H9 (cell line): ENCODE measurements at regions not wholly inside any gene's neighbourhood (a gene's known extent, or its start where the extent isn't known, plus 50 kb on each side); places are given as distances from the start of the nearest gene placed in this dataset.

ENCODE experiments used
- DNase-seq: peaks from one replicate; pipeline ENCODE4 v3.0.0-alpha.2; 2017
- H2AFZ ChIP-seq: one replicate; pipeline ENCODE4 v1.6.1; 2013; ENCODE audit warnings: mild to moderate bottlenecking, low read length, control low read depth, moderate library complexity
- H2AK5ac ChIP-seq: 2 replicates; pipeline ENCODE4 v1.6.1; 2013; ENCODE audit warnings: low read length, control low read depth, mixed read lengths; ENCODE audit not compliant: insufficient read length
- H2BK120ac ChIP-seq: one replicate; pipeline ENCODE4 v1.6.1; 2013; ENCODE audit warnings: low read depth, mild to moderate bottlenecking, low read length, control low read depth, inconsistent platforms; ENCODE audit not compliant: poor library complexity, severe bottlenecking
- H2BK12ac ChIP-seq: 2 replicates; pipeline ENCODE4 v1.6.1; 2013; ENCODE audit warnings: low read length, control low read depth, mixed read lengths, low read depth; ENCODE audit not compliant: insufficient read length
- H2BK15ac ChIP-seq: 2 replicates; pipeline ENCODE4 v1.6.1; 2013; ENCODE audit warnings: low read depth, low read length, control low read depth
- H2BK20ac ChIP-seq: one replicate; pipeline ENCODE4 v1.6.1; 2013; ENCODE audit warnings: low read depth, mild to moderate bottlenecking, low read length, control low read depth, inconsistent platforms; ENCODE audit not compliant: poor library complexity, severe bottlenecking
- H2BK5ac ChIP-seq: 2 replicates; pipeline ENCODE4 v1.6.1; 2013; ENCODE audit warnings: low read length, control low read depth, mixed read lengths; ENCODE audit not compliant: insufficient read length
- H3K14ac ChIP-seq: 2 replicates; pipeline ENCODE4 v1.6.1; 2013; ENCODE audit warnings: low read length, control low read depth; ENCODE audit not compliant: insufficient read depth
- H3K18ac ChIP-seq: 2 replicates; pipeline ENCODE4 v1.6.1; 2013; ENCODE audit warnings: low read depth, mild to moderate bottlenecking, mixed read lengths, low read length, control low read depth; ENCODE audit not compliant: insufficient read length
- H3K23ac ChIP-seq: 2 replicates; pipeline ENCODE4 v1.6.1; 2013; ENCODE audit warnings: low read length, control low read depth, mixed read lengths, low read depth; ENCODE audit not compliant: insufficient read length
- H3K23me2 ChIP-seq: 2 replicates; pipeline ENCODE4 v1.6.1; 2013; ENCODE audit warnings: low read depth, mild to moderate bottlenecking, mixed read lengths, low read length, control low read depth; ENCODE audit not compliant: insufficient read length, poor library complexity, severe bottlenecking
- H3K27ac ChIP-seq: 2 replicates; pipeline ENCODE4 v1.5.1; 2013; ENCODE audit warnings: low read length, control low read depth, mixed read lengths, low read depth; ENCODE audit not compliant: insufficient read length
- H3K27me3 ChIP-seq: 2 replicates; pipeline ENCODE4 v1.6.1; 2013; ENCODE audit warnings: low read length, control low read depth, inconsistent platforms; ENCODE audit not compliant: insufficient read depth
- H3K4ac ChIP-seq: 2 replicates; pipeline ENCODE4 v1.6.1; 2013; ENCODE audit warnings: low read depth, mild to moderate bottlenecking, control low read depth, inconsistent platforms, low read length, moderate library complexity
- H3K4me1 ChIP-seq: 2 replicates; pipeline ENCODE4 v1.6.1; 2013; ENCODE audit warnings: low read length, control low read depth, inconsistent platforms; ENCODE audit not compliant: insufficient read depth
- H3K4me2 ChIP-seq: 2 replicates; pipeline ENCODE4 v1.6.1; 2013; ENCODE audit warnings: low read length, control low read depth, mixed read lengths; ENCODE audit not compliant: insufficient read length, insufficient read depth
- H3K56ac ChIP-seq: 2 replicates; pipeline ENCODE4 v1.6.1; 2013; ENCODE audit warnings: low read depth, mild to moderate bottlenecking, mixed read lengths, low read length, control low read depth; ENCODE audit not compliant: insufficient read length
- H3K79me1 ChIP-seq: 2 replicates; pipeline ENCODE4 v1.6.1; 2013; ENCODE audit warnings: low read depth, mild to moderate bottlenecking, moderate library complexity, low read length, control low read depth, inconsistent platforms; ENCODE audit not compliant: insufficient read depth, poor library complexity, severe bottlenecking
- H3K79me2 ChIP-seq: 2 replicates; pipeline ENCODE4 v1.6.1; 2013; ENCODE audit warnings: low read length, control low read depth, inconsistent platforms; ENCODE audit not compliant: insufficient read depth
- H3K9ac ChIP-seq: 2 replicates; pipeline ENCODE4 v1.6.1; 2013; ENCODE audit warnings: low read length, control low read depth, mixed read lengths; ENCODE audit not compliant: insufficient read length; ENCODE audit errors: extremely low read depth
- H3K9me3 ChIP-seq: one replicate; pipeline ENCODE4 v1.6.1; 2013; ENCODE audit warnings: low read depth, low read length, inconsistent platforms; ENCODE audit not compliant: control insufficient read depth
- H3T11ph ChIP-seq: one replicate; pipeline ENCODE4 v1.6.1; 2013; ENCODE audit warnings: mild to moderate bottlenecking, low read length, control low read depth, inconsistent platforms
- H4K20me1 ChIP-seq: one replicate; pipeline ENCODE4 v1.6.1; 2013; ENCODE audit not compliant: control insufficient read depth, insufficient read length, insufficient read depth
- H4K5ac ChIP-seq: 2 replicates; pipeline ENCODE4 v1.6.1; 2013; ENCODE audit warnings: low read depth, mild to moderate bottlenecking, mixed read lengths, low read length, control low read depth; ENCODE audit not compliant: insufficient read length
- H4K8ac ChIP-seq: replicated peaks from 2 replicates; pipeline ENCODE4 v1.6.1; 2013; ENCODE audit warnings: low read length, control low read depth, mixed read lengths, low read depth; ENCODE audit not compliant: insufficient read length
- H4K91ac ChIP-seq: 2 replicates; pipeline ENCODE4 v1.6.1; 2013; ENCODE audit warnings: low read depth, mild to moderate bottlenecking, moderate library complexity, mixed read lengths, low read length, control low read depth; ENCODE audit not compliant: insufficient read length
- H3K27ac Mint-ChIP-seq, 3 experiments: 2 replicates in 2 of 3; 3 replicates in 1 of 3; pipeline ENCODE4 v1.8.0; 2020 to 2021; ENCODE audit warnings: mixed read lengths in 3 of 3, mild to moderate bottlenecking in 1 of 3, moderate library complexity in 1 of 3
- H3K27me3 Mint-ChIP-seq: 2 replicates; pipeline ENCODE4 v1.8.0; 2021; ENCODE audit warnings: low read depth, mild to moderate bottlenecking, moderate library complexity, mixed read lengths
- H3K36me3 Mint-ChIP-seq, 3 experiments: 2 replicates in 2 of 3; 3 replicates in 1 of 3; pipeline ENCODE4 v1.8.0; 2020 to 2021; ENCODE audit warnings: low read depth in 3 of 3, mixed read lengths in 3 of 3; ENCODE audit not compliant: insufficient read depth in 1 of 3
- H3K4me1 Mint-ChIP-seq, 2 experiments: 2 replicates each; pipeline ENCODE4 v1.8.0; 2020; ENCODE audit warnings: mixed read lengths in 2 of 2
- H3K4me3 Mint-ChIP-seq, 2 experiments: 2 replicates in 1 of 2; 3 replicates in 1 of 2; pipeline ENCODE4 v1.8.0; 2020 to 2021; ENCODE audit warnings: mild to moderate bottlenecking in 2 of 2, mixed read lengths in 2 of 2, moderate library complexity in 1 of 2
- H3K9me3 Mint-ChIP-seq, 2 experiments: 2 replicates in 1 of 2; 3 replicates in 1 of 2; pipeline ENCODE4 v1.8.0; 2020; ENCODE audit warnings: mild to moderate bottlenecking in 2 of 2, mixed read lengths in 2 of 2, moderate library complexity in 1 of 2
- WGBS: extraction: QIAGEN DNeasy Blood & Tissue Kit; methylation state at CpG from one replicate; pipeline ENCODE4 v1.1.7; 2013; ENCODE audit warnings: missing lambda C conversion rate, low lambda C conversion rate, mixed read lengths; ENCODE audit not compliant: insufficient read length; ENCODE audit errors: extremely low coverage; 5-methylcytosine and 5-hydroxymethylcytosine counted together
- TF ChIP-seq, protein P1 (sequence below): fragments of 200-600 bp; sonication (generic); conservative IDR thresholded peaks from 3 replicates; pipeline ENCODE4 v1.8.0; 2021; ENCODE audit warnings: antibody characterized with exemption, mild to moderate bottlenecking

GRCh38 chr16:65958086-65958485, 408.4 kb upstream of the CDH5 start:
- TF ChIP-seq, protein P1, sequence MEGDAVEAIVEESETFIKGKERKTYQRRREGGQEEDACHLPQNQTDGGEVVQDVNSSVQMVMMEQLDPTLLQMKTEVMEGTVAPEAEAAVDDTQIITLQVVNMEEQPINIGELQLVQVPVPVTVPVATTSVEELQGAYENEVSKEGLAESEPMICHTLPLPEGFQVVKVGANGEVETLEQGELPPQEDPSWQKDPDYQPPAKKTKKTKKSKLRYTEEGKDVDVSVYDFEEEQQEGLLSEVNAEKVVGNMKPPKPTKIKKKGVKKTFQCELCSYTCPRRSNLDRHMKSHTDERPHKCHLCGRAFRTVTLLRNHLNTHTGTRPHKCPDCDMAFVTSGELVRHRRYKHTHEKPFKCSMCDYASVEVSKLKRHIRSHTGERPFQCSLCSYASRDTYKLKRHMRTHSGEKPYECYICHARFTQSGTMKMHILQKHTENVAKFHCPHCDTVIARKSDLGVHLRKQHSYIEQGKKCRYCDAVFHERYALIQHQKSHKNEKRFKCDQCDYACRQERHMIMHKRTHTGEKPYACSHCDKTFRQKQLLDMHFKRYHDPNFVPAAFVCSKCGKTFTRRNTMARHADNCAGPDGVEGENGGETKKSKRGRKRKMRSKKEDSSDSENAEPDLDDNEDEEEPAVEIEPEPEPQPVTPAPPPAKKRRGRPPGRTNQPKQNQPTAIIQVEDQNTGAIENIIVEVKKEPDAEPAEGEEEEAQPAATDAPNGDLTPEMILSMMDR, result no peak

More at GRCh38 chr16:65958086-65958485, 408.4 kb upstream of the CDH5 start:
- DNase-seq, result no peak
- no CpG with 5 or more reads among the region's 3 CpGs for WGBS
- Mint-ChIP-seq H3K4me1 (peaks cover 26 to 28% of the 10 kb centered on the region in 2 experiments), H3K27me3 (peaks cover 5% of the 10 kb centered on the region), H3K4me3 (0 out of 5 replicates have a peak overlapping the region, but pooled peaks of 1 of the 2 experiments have one; percentile 33), H3K36me3 (no peaks in the 10 kb centered on the region), H3K27ac (peak overlapping the region in 1 of 3 experiments; percentile 71; a peak in 1 of 7 replicates), H3K9me3 (no peaks in the 10 kb centered on the region)
- Histone ChIP-seq H3K9me3 (no peaks in the 10 kb centered on the region), H4K5ac (no peak overlapping the region), H3K23me2 (no peaks in the 10 kb centered on the region), H4K20me1 (no peaks in the 10 kb centered on the region), H3T11ph (no peak overlapping the region), H4K91ac (no peak overlapping the region), H3K79me2 (no peaks in the 10 kb centered on the region), H3K4ac (no peak overlapping the region), H2BK5ac (no peak overlapping the region), H3K79me1 (no peaks in the 10 kb centered on the region), H3K9ac (no peak overlapping the region), H3K14ac (no peak overlapping the region), H2BK15ac (no peak overlapping the region), H2BK20ac (no peak overlapping the region), H2BK12ac (no peak overlapping the region), H2AK5ac (no peak overlapping the region), H3K27me3 (no peaks in the 10 kb centered on the region), H3K23ac (no peak overlapping the region), H3K56ac (no peak overlapping the region), H4K8ac (no peak overlapping the region), H3K4me1 (no peaks in the 10 kb centered on the region; the same call in 1 of the 2 replicates), H3K4me2 (no peak overlapping the region), H3K18ac (no peak overlapping the region), H2BK120ac (no peak overlapping the region), H3K27ac (no peak overlapping the region), H2AFZ (no peak overlapping the region)
